Fibroblast of the aortic adventitia (primary cell): ENCODE measurements at regions not wholly inside any gene's neighbourhood (a gene's known extent, or its start where the extent isn't known, plus 50 kb on each side); places are given as distances from the start of the nearest gene placed in this dataset.

Source experiments
- DNase-seq: peaks from one replicate; pipeline ENCODE4 v3.0.0-alpha.2; 2010; ENCODE audit warnings: low read depth
- H3K4me3 ChIP-seq: 2 replicates; pipeline ENCODE4 v1.5.1; 2011; ENCODE audit warnings: low read depth, mild to moderate bottlenecking, control low read depth, low read length, moderate library complexity
- TF ChIP-seq, protein P1 (sequence below): IDR thresholded peaks from 2 replicates; pipeline ENCODE4 v1.5.1; 2011; ENCODE audit warnings: mild to moderate bottlenecking, low read length, control low read depth, inconsistent platforms; ENCODE audit not compliant: insufficient read depth

DNA sequence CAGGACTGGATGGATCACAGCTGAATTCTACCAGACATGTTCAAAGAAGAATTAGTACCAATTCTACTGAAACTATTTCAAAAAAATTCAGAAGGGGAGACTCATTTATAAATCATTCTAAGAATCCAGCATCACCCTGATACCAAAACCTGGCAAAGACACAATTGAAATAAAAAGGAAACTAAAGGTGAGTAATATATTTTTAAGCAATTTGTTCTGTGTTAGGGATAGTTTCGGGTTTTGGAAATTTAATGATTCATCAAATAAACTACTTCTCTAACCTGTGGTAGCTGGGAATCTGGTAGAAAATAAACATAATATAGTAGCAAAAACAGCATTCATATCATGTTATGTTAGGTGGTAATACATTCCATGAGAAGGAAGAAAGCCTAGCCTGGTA is 662.2 kb upstream of the BOD1L1 start:
- DNase-seq = peak; percentile 47

DNA sequence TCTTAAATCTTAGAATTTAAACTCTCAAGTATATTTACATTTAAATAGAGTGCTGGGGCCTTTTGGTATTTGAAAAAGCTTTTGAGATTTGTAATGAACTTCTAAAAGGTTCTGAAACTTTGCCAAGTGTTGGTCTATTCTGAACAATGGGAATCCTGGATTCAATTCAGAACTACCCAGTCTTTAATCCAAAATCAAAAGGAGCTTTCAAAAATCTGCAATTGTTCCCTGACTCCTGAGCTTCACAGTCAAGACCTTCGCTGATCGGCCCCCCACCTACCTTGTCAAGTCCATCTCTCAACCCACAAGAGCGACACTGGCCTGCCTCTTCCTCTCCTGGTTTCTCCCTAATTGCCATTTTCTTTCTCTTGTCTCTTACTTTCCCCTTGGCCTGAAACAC is 666.1 kb upstream of the BOD1L1 start:
- peak; percentile 51 for DNase-seq
- no peak overlapping the region for H3K4me3 ChIP-seq
- TF ChIP-seq, protein P1, sequence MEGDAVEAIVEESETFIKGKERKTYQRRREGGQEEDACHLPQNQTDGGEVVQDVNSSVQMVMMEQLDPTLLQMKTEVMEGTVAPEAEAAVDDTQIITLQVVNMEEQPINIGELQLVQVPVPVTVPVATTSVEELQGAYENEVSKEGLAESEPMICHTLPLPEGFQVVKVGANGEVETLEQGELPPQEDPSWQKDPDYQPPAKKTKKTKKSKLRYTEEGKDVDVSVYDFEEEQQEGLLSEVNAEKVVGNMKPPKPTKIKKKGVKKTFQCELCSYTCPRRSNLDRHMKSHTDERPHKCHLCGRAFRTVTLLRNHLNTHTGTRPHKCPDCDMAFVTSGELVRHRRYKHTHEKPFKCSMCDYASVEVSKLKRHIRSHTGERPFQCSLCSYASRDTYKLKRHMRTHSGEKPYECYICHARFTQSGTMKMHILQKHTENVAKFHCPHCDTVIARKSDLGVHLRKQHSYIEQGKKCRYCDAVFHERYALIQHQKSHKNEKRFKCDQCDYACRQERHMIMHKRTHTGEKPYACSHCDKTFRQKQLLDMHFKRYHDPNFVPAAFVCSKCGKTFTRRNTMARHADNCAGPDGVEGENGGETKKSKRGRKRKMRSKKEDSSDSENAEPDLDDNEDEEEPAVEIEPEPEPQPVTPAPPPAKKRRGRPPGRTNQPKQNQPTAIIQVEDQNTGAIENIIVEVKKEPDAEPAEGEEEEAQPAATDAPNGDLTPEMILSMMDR = no peak

More for the DNA sequence above, 662.2 kb upstream of the BOD1L1 start:
- no peak overlapping the region for H3K4me3 ChIP-seq
- TF ChIP-seq, protein P1 = no peak

DNA sequence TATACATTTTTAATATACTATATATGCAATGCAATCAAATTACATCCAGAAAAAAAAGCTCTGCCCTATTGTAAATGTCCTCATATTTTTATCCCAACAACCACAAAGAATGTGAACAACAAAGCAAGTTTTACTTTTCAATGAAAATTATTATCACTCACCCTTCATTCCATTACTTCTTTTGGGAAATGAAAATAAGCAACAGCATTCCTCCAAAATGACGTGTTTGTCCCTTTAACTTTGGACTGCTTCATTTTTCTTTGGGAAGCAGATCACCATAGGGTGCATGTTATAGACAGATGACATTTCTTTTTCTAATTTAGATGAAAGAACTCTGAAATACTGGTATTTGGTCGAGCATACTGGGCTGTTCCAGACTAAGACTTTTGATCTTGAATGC is 667.1 kb upstream of the BOD1L1 start:
- TF ChIP-seq, protein P1 = no peak
- H3K4me3 ChIP-seq = no peak overlapping the region
- DNase-seq = peak; percentile 50

DNA sequence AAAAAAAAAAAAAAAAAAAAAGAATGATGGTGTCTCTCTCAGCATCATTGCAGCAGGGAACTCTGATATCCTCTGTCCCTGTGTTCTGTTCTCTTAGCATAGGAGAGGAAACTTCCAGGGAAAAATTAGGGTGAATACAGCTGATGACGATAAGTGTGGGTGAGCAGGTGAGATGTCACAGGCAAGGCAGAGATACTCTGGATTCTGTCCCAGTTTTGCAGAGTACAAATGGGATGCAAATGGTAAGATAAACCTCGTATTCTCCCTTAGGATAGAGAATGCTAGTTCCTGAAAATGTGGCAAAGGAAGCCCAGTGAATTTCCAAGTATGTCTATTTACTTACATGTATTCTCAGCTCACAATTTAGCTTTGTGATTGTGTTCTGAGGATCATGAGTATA is 671.6 kb upstream of the BOD1L1 start:
- H3K4me3 ChIP-seq = no peak overlapping the region
- TF ChIP-seq, protein P1 = no peak
- no peak for DNase-seq

DNA sequence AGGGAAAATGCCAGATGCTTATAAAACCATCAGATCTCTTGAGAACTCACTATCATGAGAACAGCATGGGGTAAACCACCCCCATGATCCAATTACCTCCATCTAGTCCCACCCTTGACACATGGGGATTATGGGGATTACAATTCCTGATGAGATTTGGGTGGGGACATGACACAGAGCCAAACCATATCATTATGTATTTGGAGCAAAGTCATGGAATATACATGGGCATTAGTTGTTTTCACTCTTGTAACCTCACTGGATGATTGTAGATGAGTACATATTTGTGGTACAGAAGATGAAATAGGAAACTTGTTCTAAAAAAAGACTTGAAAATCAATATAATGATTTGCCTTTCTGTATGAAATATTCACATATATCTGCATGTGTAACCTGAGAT is 674.5 kb upstream of the BOD1L1 start:
- no peak for DNase-seq
- TF ChIP-seq, protein P1 = no peak
- no peak overlapping the region for H3K4me3 ChIP-seq

DNA sequence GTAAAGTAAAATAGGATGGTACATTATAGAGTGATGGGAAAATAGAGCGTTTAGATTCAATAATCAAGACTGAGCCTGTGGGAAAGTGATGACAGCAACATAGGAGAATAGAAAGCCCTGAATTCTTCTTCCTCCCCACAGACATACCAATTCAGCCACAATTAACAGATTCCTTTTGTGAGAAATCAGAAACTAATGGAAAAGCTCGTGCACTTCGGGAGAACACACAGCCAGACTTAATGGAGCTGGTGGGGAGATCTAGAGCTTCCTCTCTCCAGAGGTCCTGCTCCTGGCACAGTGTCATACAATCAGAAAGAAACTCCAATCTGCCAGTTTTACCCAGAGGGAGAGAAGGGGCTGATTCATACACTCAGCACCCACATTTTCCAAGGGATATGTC is 676.3 kb upstream of the BOD1L1 start:
- H3K4me3 ChIP-seq = no peak overlapping the region
- TF ChIP-seq, protein P1 = no peak
- DNase-seq = no peak

DNA sequence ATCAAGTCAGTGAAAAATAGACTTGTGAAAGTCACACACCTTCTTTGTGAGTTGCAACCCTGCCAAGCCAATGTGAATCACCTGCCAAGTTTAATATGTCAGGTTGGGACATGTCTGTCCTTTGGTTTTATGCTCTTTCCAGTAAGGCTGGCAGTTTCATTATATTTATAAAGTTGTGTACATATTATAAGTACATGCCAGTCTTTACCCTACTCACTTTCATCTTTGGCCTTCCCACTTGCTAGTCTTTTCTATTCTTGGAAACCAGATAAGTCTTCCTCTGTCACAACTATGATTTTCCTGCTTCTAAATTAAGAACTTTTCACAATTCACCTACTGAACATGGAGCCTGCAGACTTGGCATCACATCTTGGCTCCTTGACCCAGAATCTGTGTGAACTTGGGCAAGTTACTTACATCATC is 680.7 kb upstream of the BOD1L1 start:
- TF ChIP-seq, protein P1 = no peak

More for the DNA sequence above, 680.7 kb upstream of the BOD1L1 start:
- no peak overlapping the region for H3K4me3 ChIP-seq
- no peak for DNase-seq
